Hippocampal formation (tissue), 2 donors: ENCODE measurements at regions not wholly inside any gene's neighbourhood (a gene's known extent, or its start where the extent isn't known, plus 50 kb on each side); places are given as distances from the start of the nearest gene placed in this dataset.
"Not testable (repeated sequence)": the region's sequence is repeated elsewhere in the genome, so short reads cannot be mapped to it uniquely, and the experiment has no call there.

ENCODE experiments used
- DNase-seq, 2 donors: peaks; one replicate each; lab custom pipeline; 2025; lab: John Stamatoyannopoulos, UW

GRCh38 chr2:33975498-33975897 lies 376.4 kb upstream of the FAM98A start:
- no peak for DNase-seq

- DNase-seq, result no peak
These were observed 368.0 kb upstream of the FAM98A start for GRCh38 chr2:33967103-33967502.

- DNase-seq, result no peak
These were observed 359.5 kb upstream of the FAM98A start for GRCh38 chr2:33958591-33958990.

- DNase-seq, result no peak
These were observed 350.3 kb upstream of the FAM98A start for GRCh38 chr2:33949371-33949770.

- DNase-seq, result no peak
These were observed 347.1 kb upstream of the FAM98A start for GRCh38 chr2:33946193-33946592.

GRCh38 chr2:33933203-33933602 lies 334.1 kb upstream of the FAM98A start:
- no peak for DNase-seq

GRCh38 chr2:33931164-33931563 lies 332.1 kb upstream of the FAM98A start:
- DNase-seq, result no peak

- no peak for DNase-seq
These were observed 330.4 kb upstream of the FAM98A start for GRCh38 chr2:33929467-33929866.

- DNase-seq, result no peak
These were observed 328.7 kb upstream of the FAM98A start for GRCh38 chr2:33927756-33928155.

- no peak for DNase-seq
These were observed 326.2 kb upstream of the FAM98A start for GRCh38 chr2:33925311-33925710.

- DNase-seq, result no peak
These were observed 325.6 kb upstream of the FAM98A start for GRCh38 chr2:33924586-33925169.

GRCh38 chr2:33917252-33917651 lies 318.2 kb upstream of the FAM98A start:
- no peak for DNase-seq

GRCh38 chr2:33913071-33913616 lies 314.0 kb upstream of the FAM98A start:
- DNase-seq, result no peak

GRCh38 chr2:33911327-33911726 lies 312.2 kb upstream of the FAM98A start:
- DNase-seq, result no peak

- no peak for DNase-seq
These were observed 311.0 kb upstream of the FAM98A start for GRCh38 chr2:33909945-33910695.

GRCh38 chr2:33907866-33908265 lies 308.8 kb upstream of the FAM98A start:
- no peak for DNase-seq

- not testable (repeated sequence) for DNase-seq
These were observed 307.0 kb upstream of the FAM98A start for GRCh38 chr2:33906129-33906528.

GRCh38 chr2:33904801-33905200 lies 305.7 kb upstream of the FAM98A start:
- DNase-seq, result no peak

GRCh38 chr2:33903701-33904100 lies 304.6 kb upstream of the FAM98A start:
- no peak for DNase-seq

GRCh38 chr2:33903215-33903614 lies 304.1 kb upstream of the FAM98A start:
- no peak for DNase-seq

GRCh38 chr2:33900610-33901009 lies 301.5 kb upstream of the FAM98A start:
- DNase-seq, result no peak

- no peak for DNase-seq
These were observed 298.6 kb upstream of the FAM98A start for GRCh38 chr2:33897741-33898140.

- DNase-seq, result no peak
These were observed 294.7 kb upstream of the FAM98A start for GRCh38 chr2:33893824-33894223.

- no peak for DNase-seq
These were observed 292.5 kb upstream of the FAM98A start for GRCh38 chr2:33891616-33892015.
